Mucosa of gallbladder (tissue), 1 donor: ENCODE measurements at regions not wholly inside any gene's neighbourhood (a gene's known extent, or its start where the extent isn't known, plus 50 kb on each side); places are given as distances from the start of the nearest gene placed in this dataset.
"Not testable (repeated sequence)": the region's sequence is repeated elsewhere in the genome, so short reads cannot be mapped to it uniquely, and the experiment has no call there.

Experiments
- DNase-seq: peaks from one replicate; pipeline ENCODE4 v3.0.0-alpha.2; 2020; ENCODE audit warnings: low spot score
- donor health status: DM: no; HTN: no; CAD: no.

GRCh38 chr2:184004289-184004947 is 593.9 kb upstream of the ZNF804A start:
- DNase-seq, result no peak

- no peak for DNase-seq
These were observed 593.2 kb upstream of the ZNF804A start for GRCh38 chr2:184004948-184005672.

- no peak for DNase-seq
These were observed 591.3 kb upstream of the ZNF804A start for GRCh38 chr2:184006998-184007397.

- DNase-seq, result no peak
These were observed 571.4 kb upstream of the ZNF804A start for GRCh38 chr2:184026961-184027360.

- no peak for DNase-seq
These were observed 568.1 kb upstream of the ZNF804A start for GRCh38 chr2:184030245-184030644.

GRCh38 chr2:184030989-184031388 is 567.3 kb upstream of the ZNF804A start:
- DNase-seq, result no peak

- no peak for DNase-seq
These were observed 566.8 kb upstream of the ZNF804A start for GRCh38 chr2:184031402-184032147.

- no peak for DNase-seq
These were observed 565.3 kb upstream of the ZNF804A start for GRCh38 chr2:184032983-184033382.

GRCh38 chr2:184037273-184037672 is 561.1 kb upstream of the ZNF804A start:
- DNase-seq, result no peak

GRCh38 chr2:184039493-184039892 is 558.8 kb upstream of the ZNF804A start:
- no peak for DNase-seq

- no peak for DNase-seq
These were observed 558.1 kb upstream of the ZNF804A start for GRCh38 chr2:184040230-184040629.

- no peak for DNase-seq
These were observed 557.3 kb upstream of the ZNF804A start for GRCh38 chr2:184041077-184041476.

GRCh38 chr2:184041777-184042176 is 556.6 kb upstream of the ZNF804A start:
- DNase-seq, result no peak

- no peak for DNase-seq
These were observed 550.8 kb upstream of the ZNF804A start for GRCh38 chr2:184047536-184047935.

GRCh38 chr2:184049566-184049965 is 548.8 kb upstream of the ZNF804A start:
- no peak for DNase-seq

- peak; percentile 45 for DNase-seq
These were observed 545.0 kb upstream of the ZNF804A start for GRCh38 chr2:184053326-184053725.

GRCh38 chr2:184054419-184054818 is 543.9 kb upstream of the ZNF804A start:
- DNase-seq, result not testable (repeated sequence)

GRCh38 chr2:184057910-184058309 is 540.4 kb upstream of the ZNF804A start:
- no peak for DNase-seq

GRCh38 chr2:184060268-184060667 is 538.1 kb upstream of the ZNF804A start:
- not testable (repeated sequence) for DNase-seq

GRCh38 chr2:184067502-184067901 is 530.8 kb upstream of the ZNF804A start:
- DNase-seq, result no peak

GRCh38 chr2:184072470-184072869 is 525.9 kb upstream of the ZNF804A start:
- DNase-seq, result no peak

- DNase-seq, result no peak
These were observed 519.8 kb upstream of the ZNF804A start for GRCh38 chr2:184078496-184078895.

GRCh38 chr2:184091456-184091855 is 506.9 kb upstream of the ZNF804A start:
- DNase-seq, result no peak
